GM18951 (cell line): ENCODE measurements at regions not wholly inside any gene's neighbourhood (a gene's known extent, or its start where the extent isn't known, plus 50 kb on each side); places are given as distances from the start of the nearest gene placed in this dataset.

ENCODE experiments used
- POLR2A ChIP-seq: IDR thresholded peaks from 4 replicates; pipeline ENCODE4 v1.6.1; 2011; ENCODE audit warnings: mild to moderate bottlenecking; ENCODE audit not compliant: insufficient read length, insufficient read depth; ENCODE audit errors: extremely low read depth
- in situ Hi-C: fragments of 300-500 bp; cut with MboI; formaldehyde crosslinking; loops from one replicate; pipeline ENCODE4 v1.12.0; 2022; ENCODE audit warnings: low sequenced_read_pairs, mixed read lengths, inconsistent platforms; ENCODE audit not compliant: unreplicated experiment

GRCh38 chr9:7287986-7288385 lies 511.6 kb downstream of the DMAC1 start:
- no peak for TF ChIP-seq POLR2A
- in situ Hi-C loops: no loop called here

DNA sequence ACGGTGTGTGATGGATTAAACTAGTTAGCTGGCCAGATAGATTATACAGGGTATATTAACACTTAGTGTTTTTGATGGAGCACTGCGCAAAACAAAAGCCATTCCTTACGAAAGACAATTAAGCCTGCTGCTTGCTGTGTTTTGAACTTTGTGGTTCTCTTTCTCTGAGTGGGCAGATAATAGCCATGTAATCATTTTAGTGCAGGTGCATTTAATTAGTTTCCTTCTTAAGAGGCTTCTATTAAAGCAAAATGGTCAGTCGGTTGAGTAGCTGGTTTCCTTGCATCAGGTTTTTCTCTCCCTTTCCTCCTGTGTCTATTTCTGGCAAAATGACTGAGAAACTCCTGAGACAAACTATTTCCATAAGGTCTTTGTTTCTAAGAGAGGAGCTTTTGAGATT lies 512.5 kb downstream of the DMAC1 start:
- in situ Hi-C loops: no loop called here
- TF ChIP-seq POLR2A: no peak

- no peak for TF ChIP-seq POLR2A
- in situ Hi-C loops: no loop called here
Measured at GRCh38 chr9:7286101-7286500, 513.5 kb downstream of the DMAC1 start.

DNA sequence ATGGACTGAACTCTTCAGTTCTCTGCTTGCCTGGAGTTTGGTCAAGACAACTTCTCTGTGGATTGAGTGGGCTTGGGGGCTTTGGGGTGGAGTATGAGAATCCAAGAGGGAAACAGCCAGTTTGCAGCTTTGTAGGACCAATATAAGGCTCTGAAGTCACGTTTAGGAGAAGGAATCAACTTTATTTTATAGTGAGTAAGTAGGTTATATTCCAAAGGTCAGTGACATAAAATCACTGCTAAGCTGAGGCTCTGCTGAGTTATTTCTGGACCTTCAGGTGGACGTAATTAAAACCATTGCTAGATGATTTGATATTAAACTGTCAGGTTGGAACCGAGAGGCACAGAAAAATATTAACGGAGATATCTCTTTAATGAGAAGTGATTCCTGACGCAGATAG lies 514.4 kb downstream of the DMAC1 start:
- in situ Hi-C loops: no loop called here

GRCh38 chr9:7284517-7284916 lies 515.1 kb downstream of the DMAC1 start:
- in situ Hi-C loops: no loop called here
- no peak for TF ChIP-seq POLR2A

More for the DNA sequence above, 514.4 kb downstream of the DMAC1 start:
- no peak for TF ChIP-seq POLR2A

DNA sequence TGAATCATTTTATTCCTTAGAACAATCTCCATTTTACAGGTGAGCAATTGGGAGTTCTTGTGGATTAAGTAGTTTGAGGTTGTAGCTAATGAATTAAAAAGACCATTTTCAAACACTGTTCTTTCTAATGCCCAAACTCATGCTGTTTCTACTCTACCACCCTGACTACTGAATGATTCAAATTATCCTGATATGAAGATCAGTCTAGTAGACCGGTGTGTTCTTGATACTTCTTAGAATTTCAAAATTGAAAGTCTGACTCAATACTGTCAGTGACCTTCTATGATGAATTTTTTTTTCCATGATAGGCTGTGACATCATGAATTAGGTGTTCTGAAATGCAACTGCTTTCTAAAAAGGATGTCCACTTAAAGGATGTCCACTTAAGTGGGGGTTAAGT lies 515.5 kb downstream of the DMAC1 start:
- in situ Hi-C loops: no loop called here
- TF ChIP-seq POLR2A: no peak

- no peak for TF ChIP-seq POLR2A
- in situ Hi-C loops: no loop called here
Measured at GRCh38 chr9:7273575-7273974, 515.8 kb downstream of the KDM4C start.

- TF ChIP-seq POLR2A: no peak
- in situ Hi-C loops: no loop called here
Measured at GRCh38 chr9:7266911-7267595, 509.3 kb downstream of the KDM4C start.

- in situ Hi-C loops: no loop called here
Measured at GRCh38 chr9:7265181-7265580, 507.4 kb downstream of the KDM4C start.

GRCh38 chr9:7259544-7260241 lies 501.9 kb downstream of the KDM4C start:
- TF ChIP-seq POLR2A: no peak
- in situ Hi-C loops: no loop called here

More at GRCh38 chr9:7265181-7265580, 507.4 kb downstream of the KDM4C start:
- no peak for TF ChIP-seq POLR2A

DNA sequence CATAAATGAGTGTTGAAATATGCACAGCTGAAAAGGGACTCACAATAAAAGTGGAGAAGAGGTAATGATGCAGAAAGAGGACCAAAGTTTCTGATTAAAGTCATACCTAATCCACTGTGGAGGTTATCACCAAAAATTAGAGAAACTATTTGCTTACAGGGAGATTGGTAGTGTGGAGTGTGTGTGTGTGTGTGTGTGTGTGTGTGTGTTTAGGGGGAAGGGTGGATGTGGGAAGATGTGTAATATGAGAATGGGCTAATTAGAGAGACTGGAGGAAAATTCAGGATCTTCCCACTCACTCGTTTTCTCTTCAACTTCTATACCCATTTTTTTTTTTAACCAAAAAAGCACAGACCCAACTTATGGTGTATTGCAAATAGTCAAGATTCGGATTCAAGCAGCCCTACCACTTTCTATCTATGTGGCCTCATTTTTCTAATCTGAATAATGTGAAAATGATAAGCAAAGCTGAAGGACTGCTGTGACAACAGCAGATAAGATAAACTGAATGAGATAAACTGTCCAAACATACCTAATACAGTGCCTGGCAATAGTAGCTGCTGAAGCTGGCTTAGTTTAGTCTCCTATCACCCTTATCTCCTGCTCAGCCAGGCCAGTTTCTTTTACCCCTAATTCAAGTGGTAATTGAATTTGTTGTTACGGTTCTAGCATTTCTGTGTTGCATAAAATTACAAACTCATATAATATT lies 501.1 kb downstream of the KDM4C start:
- in situ Hi-C loops: no loop called here
- TF ChIP-seq POLR2A: no peak

- in situ Hi-C loops: no loop called here
- TF ChIP-seq POLR2A: no peak
Measured at GRCh38 chr9:7246917-7247522, 489.2 kb downstream of the KDM4C start.

DNA sequence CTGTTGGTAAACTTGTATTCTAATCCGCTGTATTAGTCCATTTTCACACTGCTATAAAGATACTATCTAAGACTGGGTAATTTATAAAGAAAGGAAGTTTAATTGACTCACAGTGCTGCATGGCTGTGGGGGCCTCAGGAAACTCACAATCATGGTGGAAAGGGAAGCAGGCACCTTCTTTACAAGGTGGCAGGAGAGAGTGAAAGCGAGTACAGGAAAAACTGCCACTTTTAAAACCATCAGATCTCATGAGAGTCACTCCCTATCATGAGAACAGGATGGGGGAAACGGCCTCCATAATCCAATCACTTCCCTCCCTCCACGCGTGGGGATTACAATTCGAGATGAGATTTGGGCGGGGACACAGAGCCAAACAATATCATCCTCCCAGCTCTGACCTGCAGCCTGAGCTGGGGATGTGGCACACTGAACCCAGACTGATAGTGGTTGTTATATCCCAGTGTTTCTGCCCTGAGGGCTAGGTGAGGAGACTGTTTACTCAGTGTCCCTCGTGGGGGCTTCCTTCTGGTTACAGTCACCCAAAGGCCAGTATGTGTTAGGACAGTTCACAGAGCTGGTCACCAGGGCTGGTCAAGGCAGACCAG lies 488.3 kb downstream of the KDM4C start:
- no peak for TF ChIP-seq POLR2A

More for the DNA sequence above, 488.3 kb downstream of the KDM4C start:
- in situ Hi-C loops: no loop called here
